ENCODE measurements at regions not wholly inside any gene's neighbourhood (a gene's known extent, or its start where the extent isn't known, plus 50 kb on each side); places are given as distances from the start of the nearest gene placed in this dataset.

DNA sequence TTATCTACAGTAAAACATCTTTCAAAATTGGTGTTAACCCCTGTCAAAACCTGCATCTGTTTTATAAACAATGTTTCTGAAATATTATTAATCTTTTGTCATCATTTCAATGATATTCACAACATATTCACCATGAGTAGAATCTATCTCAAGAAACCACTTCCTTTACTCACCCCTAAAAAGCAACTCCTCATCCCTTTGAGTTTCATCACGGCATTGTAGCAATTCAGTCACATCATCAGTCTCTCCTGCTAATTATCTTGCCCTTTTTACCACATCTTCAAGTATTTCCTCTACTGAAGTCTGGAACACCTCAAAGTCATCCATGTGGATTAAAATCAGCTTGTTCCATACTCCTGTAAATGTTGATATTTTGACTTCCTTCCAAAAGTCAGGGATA, 415.3 kb upstream of the TECRL start:
- TF ChIP-seq, protein P1, sequence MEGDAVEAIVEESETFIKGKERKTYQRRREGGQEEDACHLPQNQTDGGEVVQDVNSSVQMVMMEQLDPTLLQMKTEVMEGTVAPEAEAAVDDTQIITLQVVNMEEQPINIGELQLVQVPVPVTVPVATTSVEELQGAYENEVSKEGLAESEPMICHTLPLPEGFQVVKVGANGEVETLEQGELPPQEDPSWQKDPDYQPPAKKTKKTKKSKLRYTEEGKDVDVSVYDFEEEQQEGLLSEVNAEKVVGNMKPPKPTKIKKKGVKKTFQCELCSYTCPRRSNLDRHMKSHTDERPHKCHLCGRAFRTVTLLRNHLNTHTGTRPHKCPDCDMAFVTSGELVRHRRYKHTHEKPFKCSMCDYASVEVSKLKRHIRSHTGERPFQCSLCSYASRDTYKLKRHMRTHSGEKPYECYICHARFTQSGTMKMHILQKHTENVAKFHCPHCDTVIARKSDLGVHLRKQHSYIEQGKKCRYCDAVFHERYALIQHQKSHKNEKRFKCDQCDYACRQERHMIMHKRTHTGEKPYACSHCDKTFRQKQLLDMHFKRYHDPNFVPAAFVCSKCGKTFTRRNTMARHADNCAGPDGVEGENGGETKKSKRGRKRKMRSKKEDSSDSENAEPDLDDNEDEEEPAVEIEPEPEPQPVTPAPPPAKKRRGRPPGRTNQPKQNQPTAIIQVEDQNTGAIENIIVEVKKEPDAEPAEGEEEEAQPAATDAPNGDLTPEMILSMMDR (IDR thresholded peaks at IDR 0.05), result no peak
- TF ChIP-seq POLR2A (IDR thresholded peaks at IDR 0.05), result no peak

Measured in right lobe of liver (tissue), 4 donors.